Uterus (tissue), 3 donors: ENCODE measurements at regions not wholly inside any gene's neighbourhood (a gene's known extent, or its start where the extent isn't known, plus 50 kb on each side); places are given as distances from the start of the nearest gene placed in this dataset.

Experiments
- DNase-seq, 2 donors: peaks; one replicate each; pipeline ENCODE4 v3.0.0-alpha.2; 2019 to 2020
- H3K27ac ChIP-seq, 2 donors: fragments of 200-600 bp; sonication (generic); 1 replicate in 1 of 2; 2 replicates in 1 of 2; pipeline ENCODE4 v1.5.1; 2016 to 2018
- H3K27me3 ChIP-seq, 2 donors: fragments of 200-600 bp; sonication (generic); one replicate each; pipeline ENCODE4 v1.5.1; 2018 to 2019; ENCODE audit warnings: control low read depth in 1 of 2
- H3K36me3 ChIP-seq, 2 donors: fragments of 200-600 bp; sonication (generic); one replicate each; pipeline ENCODE4 v1.5.1; 2019; ENCODE audit warnings: control low read depth in 1 of 2
- H3K4me1 ChIP-seq, 2 donors: fragments of 200-600 bp; sonication (generic); one replicate each; pipeline ENCODE4 v1.5.1; 2018 to 2019; ENCODE audit warnings: control low read depth in 1 of 2
- H3K4me3 ChIP-seq, 2 donors: fragments of 200-600 bp; sonication (generic); 1 replicate in 1 of 2; 2 replicates in 1 of 2; pipeline ENCODE4 v1.5.1; 2018 to 2019; ENCODE audit warnings: mild to moderate bottlenecking in 1 of 2
- H3K9me3 ChIP-seq, 2 donors: fragments of 200-600 bp; sonication (generic); one replicate each; pipeline ENCODE4 v1.5.1; 2019; ENCODE audit warnings: control low read depth in 1 of 2
- CTCF ChIP-seq, 4 experiments: fragments of 200-600 bp in 2 of 4; fragments of 450-650 bp in 2 of 4; sonication (generic) in 2 of 4; IDR thresholded peaks; one replicate each; pipeline ENCODE4 v1.5.1; 2016 to 2019; ENCODE audit warnings: antibody characterized with exemption in 4 of 4, mild to moderate bottlenecking in 2 of 4, moderate library complexity in 1 of 4
- POLR2A ChIP-seq, 2 donors: fragments of 450-650 bp; IDR thresholded peaks; one replicate each; pipeline ENCODE4 v1.6.1; 2016; ENCODE audit warnings: antibody characterized with exemption in 2 of 2, mild to moderate bottlenecking in 1 of 2, moderate library complexity in 1 of 2
- intact Hi-C: fragments of 100-400 bp; cut with DNase I; formaldehyde crosslinking; loops from one replicate; pipeline ENCODE4 v1.15.1; 2023; ENCODE audit warnings: low total_unique reads
- donor health status: DM: yes; HTN: yes; CAD: no.

GRCh38 chr4:187335339-187335738 is 611.7 kb upstream of the FAT1 start:
- DNase-seq: no peak
- Histone ChIP-seq H3K27me3 (no peaks in the 10 kb centered on the region), H3K4me3 (no peak overlapping the region), H3K4me1 (no peaks in the 10 kb centered on the region), H3K36me3 (no peaks in the 10 kb centered on the region), H3K9me3 (no peaks in the 10 kb centered on the region), H3K27ac (no peak overlapping the region)
- TF ChIP-seq CTCF (IDR thresholded peaks at IDR 0.05) (no peak), POLR2A (IDR thresholded peaks at IDR 0.05) (no peak)
- intact Hi-C loops: no loop called here

GRCh38 chr4:187354740-187355139 is 631.1 kb upstream of the FAT1 start:
- no peaks in the 10 kb centered on the region for H3K36me3 ChIP-seq
- no peak overlapping the region for H3K27ac ChIP-seq
- H3K27me3 ChIP-seq: no peaks in the 10 kb centered on the region
- no peaks in the 10 kb centered on the region for H3K4me1 ChIP-seq
- H3K9me3 ChIP-seq: no peaks in the 10 kb centered on the region
- intact Hi-C loops: no loop called here
- DNase-seq: no peak
- no peak overlapping the region for H3K4me3 ChIP-seq
- TF ChIP-seq CTCF (IDR thresholded peaks at IDR 0.05): no peak
- no peak for TF ChIP-seq POLR2A (IDR thresholded peaks at IDR 0.05)

GRCh38 chr4:187357045-187357643 is 633.5 kb upstream of the FAT1 start:
- Histone ChIP-seq H3K36me3 (no peaks in the 10 kb centered on the region), H3K27me3 (no peaks in the 10 kb centered on the region), H3K4me1 (no peaks in the 10 kb centered on the region), H3K4me3 (no peak overlapping the region), H3K27ac (no peak overlapping the region), H3K9me3 (no peaks in the 10 kb centered on the region)
- DNase-seq: no peak
- no peak for TF ChIP-seq POLR2A (IDR thresholded peaks at IDR 0.05)
- TF ChIP-seq CTCF (IDR thresholded peaks at IDR 0.05): no peak
- intact Hi-C loops: no loop called here

- TF ChIP-seq CTCF (IDR thresholded peaks at IDR 0.05) (no peak), POLR2A (IDR thresholded peaks at IDR 0.05) (no peak)
- H3K36me3 ChIP-seq: no peaks in the 10 kb centered on the region
- intact Hi-C loops: no loop called here
Measured at GRCh38 chr4:187357821-187358220, 634.2 kb upstream of the FAT1 start.

GRCh38 chr4:187362937-187363857 is 632.4 kb upstream of the ZFP42 start:
- Histone ChIP-seq H3K4me3 (no peak overlapping the region), H3K36me3 (no peaks in the 10 kb centered on the region), H3K4me1 (no peaks in the 10 kb centered on the region), H3K9me3 (no peaks in the 10 kb centered on the region), H3K27me3 (no peaks in the 10 kb centered on the region), H3K27ac (no peak overlapping the region)
- TF ChIP-seq POLR2A (IDR thresholded peaks at IDR 0.05): no peak
- no peak for TF ChIP-seq CTCF (IDR thresholded peaks at IDR 0.05)
- DNase-seq: no peak
- intact Hi-C loops: no loop called here

More at GRCh38 chr4:187357821-187358220, 634.2 kb upstream of the FAT1 start:
- H3K27me3 ChIP-seq: no peaks in the 10 kb centered on the region
- no peak overlapping the region for H3K4me3 ChIP-seq
- no peaks in the 10 kb centered on the region for H3K4me1 ChIP-seq
- no peak for DNase-seq
- H3K27ac ChIP-seq: no peak overlapping the region
- H3K9me3 ChIP-seq: no peaks in the 10 kb centered on the region
